Esophagus (tissue), 2 donors: ENCODE measurements at regions not wholly inside any gene's neighbourhood (a gene's known extent, or its start where the extent isn't known, plus 50 kb on each side); places are given as distances from the start of the nearest gene placed in this dataset.

Experiments
- H3K27ac ChIP-seq, 2 donors: one replicate each; pipeline ENCODE4 v1.5.1; 2013; ENCODE audit warnings: low read depth in 2 of 2, mild to moderate bottlenecking in 2 of 2, inconsistent platforms in 1 of 2, low read length in 1 of 2, moderate library complexity in 1 of 2
- H3K27me3 ChIP-seq, 2 donors: one replicate each; pipeline ENCODE4 v1.6.1; 2013; ENCODE audit warnings: low read length in 2 of 2, control low read depth in 1 of 2, mild to moderate bottlenecking in 1 of 2; ENCODE audit not compliant: insufficient read depth in 2 of 2, control insufficient read depth in 1 of 2
- H3K36me3 ChIP-seq, 2 donors: one replicate each; pipeline ENCODE4 v1.6.1; 2013; ENCODE audit warnings: low read length in 1 of 2; ENCODE audit not compliant: control insufficient read depth in 2 of 2, insufficient read depth in 2 of 2
- H3K4me1 ChIP-seq, 2 donors: one replicate each; pipeline ENCODE4 v1.6.1; 2013; ENCODE audit warnings: low read length in 1 of 2; ENCODE audit not compliant: control insufficient read depth in 2 of 2, insufficient read depth in 2 of 2
- H3K4me3 ChIP-seq, 2 donors: one replicate each; pipeline ENCODE4 v1.5.1; 2013; ENCODE audit warnings: low read length in 2 of 2, mild to moderate bottlenecking in 2 of 2, low read depth in 1 of 2, moderate library complexity in 1 of 2
- H3K9me3 ChIP-seq, 2 donors: one replicate each; pipeline ENCODE4 v1.6.1; 2013; ENCODE audit warnings: mild to moderate bottlenecking in 2 of 2, low read depth in 1 of 2, low read length in 1 of 2, moderate library complexity in 1 of 2; ENCODE audit not compliant: control insufficient read depth in 2 of 2, insufficient read depth in 1 of 2
- WGBS, 2 donors: extraction: QIAGEN DNeasy Blood & Tissue Kit; methylation state at CpG; one replicate each; pipeline ENCODE4 v1.1.7; 2013; 5-methylcytosine and 5-hydroxymethylcytosine counted together
- donor health status: healthy with polysubstance abuse.
- donor health status: Bipolar disorder and iron deficiency.

- H3K36me3 ChIP-seq = no peaks in the 10 kb centered on the region
- no peaks in the 10 kb centered on the region for H3K9me3 ChIP-seq
- 81 to 83% methylated on average over 7 of the region's 7 CpGs for WGBS, 2 donors
- no peaks in the 10 kb centered on the region for H3K27me3 ChIP-seq
- H3K27ac ChIP-seq = no peak overlapping the region
- H3K4me3 ChIP-seq = no peak overlapping the region
- peaks cover 3% of the 10 kb centered on the region in 2 donors for H3K4me1 ChIP-seq
Measured at GRCh38 chr19:30667227-30667626, 295.0 kb downstream of the ZNF536 start.

- no peaks in the 10 kb centered on the region for H3K9me3 ChIP-seq
- H3K4me3 ChIP-seq = no peak overlapping the region
- H3K27ac ChIP-seq = no peak overlapping the region
- no peaks in the 10 kb centered on the region for H3K36me3 ChIP-seq
- no peaks in the 10 kb centered on the region for H3K27me3 ChIP-seq
- H3K4me1 ChIP-seq = peaks cover 3% of the 10 kb centered on the region in 2 donors
- 4 to 5% methylated on average over 11 of the region's 11 CpGs for WGBS, 2 donors
Measured at GRCh38 chr19:30666301-30666803, 294.2 kb downstream of the ZNF536 start.

- 60 to 68% methylated on average over 3 of the region's 3 CpGs for WGBS, 2 donors
- Histone ChIP-seq H3K4me1 (peaks cover 3% of the 10 kb centered on the region in 2 donors), H3K27ac (no peak overlapping the region), H3K36me3 (no peaks in the 10 kb centered on the region), H3K27me3 (no peaks in the 10 kb centered on the region), H3K9me3 (no peaks in the 10 kb centered on the region), H3K4me3 (no peak overlapping the region)
Measured at GRCh38 chr19:30665449-30665848, 293.3 kb downstream of the ZNF536 start.

- Histone ChIP-seq H3K27ac (no peak overlapping the region), H3K9me3 (no peaks in the 10 kb centered on the region), H3K27me3 (no peaks in the 10 kb centered on the region)
Measured at GRCh38 chr19:30663611-30664174, 291.5 kb downstream of the ZNF536 start.

GRCh38 chr19:30662211-30662861, 290.2 kb downstream of the ZNF536 start:
- Histone ChIP-seq H3K27ac (no peak overlapping the region), H3K9me3 (no peaks in the 10 kb centered on the region), H3K4me3 (no peak overlapping the region), H3K4me1 (peaks cover 0 to 3% of the 10 kb centered on the region in 2 donors), H3K27me3 (no peaks in the 10 kb centered on the region), H3K36me3 (no peaks in the 10 kb centered on the region)
- 27 to 38% methylated on average over 10 of the region's 10 CpGs for WGBS, 2 donors

More at GRCh38 chr19:30663611-30664174, 291.5 kb downstream of the ZNF536 start:
- H3K4me1 ChIP-seq = peaks cover 0 to 3% of the 10 kb centered on the region in 2 donors
- H3K36me3 ChIP-seq = no peaks in the 10 kb centered on the region
- no peak overlapping the region for H3K4me3 ChIP-seq
- 44 to 45% methylated on average over 2 of the region's 2 CpGs for WGBS, 2 donors

GRCh38 chr19:30659638-30660037, 287.5 kb downstream of the ZNF536 start:
- peaks cover 2 to 3% of the 10 kb centered on the region in 2 donors for H3K4me1 ChIP-seq
- H3K36me3 ChIP-seq = no peaks in the 10 kb centered on the region
- H3K27me3 ChIP-seq = no peaks in the 10 kb centered on the region
- H3K4me3 ChIP-seq = no peak overlapping the region
- no peak overlapping the region for H3K27ac ChIP-seq
- no peaks in the 10 kb centered on the region for H3K9me3 ChIP-seq

- H3K4me3 ChIP-seq = no peak overlapping the region
- H3K27me3 ChIP-seq = no peaks in the 10 kb centered on the region
- no peaks in the 10 kb centered on the region for H3K36me3 ChIP-seq
- H3K4me1 ChIP-seq = peaks cover 0 to 3% of the 10 kb centered on the region in 2 donors
- WGBS, 2 donors = 84 to 90% methylated on average over 10 of the region's 10 CpGs
- H3K27ac ChIP-seq = no peak overlapping the region
- H3K9me3 ChIP-seq = no peaks in the 10 kb centered on the region
Measured at GRCh38 chr19:30656520-30657100, 284.4 kb downstream of the ZNF536 start.

- H3K27me3 ChIP-seq = no peaks in the 10 kb centered on the region
- peaks cover 0 to 3% of the 10 kb centered on the region in 2 donors for H3K4me1 ChIP-seq
- no peak overlapping the region for H3K4me3 ChIP-seq
- H3K9me3 ChIP-seq = no peaks in the 10 kb centered on the region
- no peak overlapping the region for H3K27ac ChIP-seq
- no peaks in the 10 kb centered on the region for H3K36me3 ChIP-seq
- WGBS, 2 donors = 73 to 83% methylated on average over 13 of the region's 13 CpGs
Measured at GRCh38 chr19:30653646-30654386, 281.6 kb downstream of the ZNF536 start.

GRCh38 chr19:30652751-30653150, 280.6 kb downstream of the ZNF536 start:
- H3K36me3 ChIP-seq = no peaks in the 10 kb centered on the region
- H3K27me3 ChIP-seq = no peaks in the 10 kb centered on the region
- H3K27ac ChIP-seq = no peak overlapping the region
- 84 to 85% methylated on average over 10 of the region's 10 CpGs for WGBS, 2 donors
- no peaks in the 10 kb centered on the region for H3K9me3 ChIP-seq
- H3K4me1 ChIP-seq = peaks cover 0 to 3% of the 10 kb centered on the region in 2 donors
- no peak overlapping the region for H3K4me3 ChIP-seq
